ENCODE measurements at regions not wholly inside any gene's neighbourhood (a gene's known extent, or its start where the extent isn't known, plus 50 kb on each side); places are given as distances from the start of the nearest gene placed in this dataset.

GRCh38 chr1:167158813-167159275 lies 61.8 kb upstream of the POU2F1 start:
- TF ChIP-seq EZH2 (IDR thresholded peaks at IDR 0.05) (no peak), CTCF (IDR thresholded peaks at IDR 0.05) (no peak)

Measured in neural progenitor cell (in vitro differentiated cells).